HTR-8/SVneo (cell line): ENCODE measurements at regions not wholly inside any gene's neighbourhood (a gene's known extent, or its start where the extent isn't known, plus 50 kb on each side); places are given as distances from the start of the nearest gene placed in this dataset.
A peak's percentile ranks its signal among the peaks of the same experiment; 100 is the strongest.
"Not testable (repeated sequence)": the region's sequence is repeated elsewhere in the genome, so short reads cannot be mapped to it uniquely, and the experiment has no call there.

ENCODE experiments used
- DNase-seq: peaks from one replicate; pipeline ENCODE4 v3.0.0; 2011; ENCODE audit warnings: low spot score, mixed read lengths; ENCODE audit not compliant: insufficient read length
- FAIRE-seq: peaks from 2 replicates; lab custom pipeline; 2011; peaks lifted over from hg19 to GRCh38; lab: Jason Lieb, UNC

- FAIRE-seq, DNase-seq: not testable (repeated sequence)
Measured at GRCh38 chr3:34094280-34094679, 295.9 kb downstream of the PDCD6IP start.

GRCh38 chr3:34102288-34102687 is 303.9 kb downstream of the PDCD6IP start:
- DNase-seq (no peak), FAIRE-seq (no peak)

GRCh38 chr3:34106379-34106778 is 307.9 kb downstream of the PDCD6IP start:
- DNase-seq (no peak), FAIRE-seq (no peak)

DNA sequence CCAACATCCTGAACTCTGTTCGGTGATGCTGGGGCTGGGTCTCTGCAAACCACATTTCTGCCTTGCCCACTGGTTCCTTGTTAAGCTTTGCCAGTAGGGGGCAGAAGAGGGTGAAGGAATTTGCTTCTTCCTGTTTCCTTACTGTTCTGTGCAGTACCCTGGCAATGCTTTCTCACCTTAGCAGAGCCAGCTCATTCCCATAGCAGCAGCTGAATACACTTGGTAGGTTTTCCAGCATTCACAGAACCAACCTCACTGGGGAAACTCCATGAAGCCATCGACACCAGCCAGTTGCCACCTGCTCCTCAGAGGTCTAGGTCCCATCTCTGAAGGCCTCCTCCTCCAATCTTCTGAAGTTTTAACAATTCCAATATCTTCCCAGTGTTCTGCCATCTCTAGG is 308.4 kb downstream of the PDCD6IP start:
- DNase-seq (peak; percentile 5), FAIRE-seq (peak; percentile 23)

- no peak for FAIRE-seq
- DNase-seq = no peak
Measured at GRCh38 chr3:34107669-34108068, 309.2 kb downstream of the PDCD6IP start.

- FAIRE-seq (no peak), DNase-seq (no peak)
Measured at GRCh38 chr3:34109021-34109420, 310.6 kb downstream of the PDCD6IP start.

DNA sequence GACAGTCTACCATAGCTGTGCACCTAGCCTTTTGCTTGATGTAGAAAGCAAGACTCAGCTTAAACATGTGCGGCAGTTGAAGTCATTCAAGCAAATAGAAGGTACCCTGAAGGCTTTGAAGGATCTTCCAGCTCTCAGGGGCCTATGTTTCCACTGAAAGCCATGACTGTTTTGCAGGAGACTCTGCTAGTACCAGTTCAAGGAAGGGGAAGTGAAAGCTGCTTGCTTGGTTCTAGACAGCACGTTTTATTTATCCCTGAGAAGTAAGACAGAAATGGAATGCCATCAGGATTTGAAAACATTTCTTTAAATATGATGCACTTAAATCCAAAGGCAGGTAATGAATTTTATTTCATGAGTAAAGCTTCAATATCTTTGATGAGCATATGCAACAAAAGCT is 311.4 kb downstream of the PDCD6IP start:
- no peak for FAIRE-seq
- no peak for DNase-seq

DNA sequence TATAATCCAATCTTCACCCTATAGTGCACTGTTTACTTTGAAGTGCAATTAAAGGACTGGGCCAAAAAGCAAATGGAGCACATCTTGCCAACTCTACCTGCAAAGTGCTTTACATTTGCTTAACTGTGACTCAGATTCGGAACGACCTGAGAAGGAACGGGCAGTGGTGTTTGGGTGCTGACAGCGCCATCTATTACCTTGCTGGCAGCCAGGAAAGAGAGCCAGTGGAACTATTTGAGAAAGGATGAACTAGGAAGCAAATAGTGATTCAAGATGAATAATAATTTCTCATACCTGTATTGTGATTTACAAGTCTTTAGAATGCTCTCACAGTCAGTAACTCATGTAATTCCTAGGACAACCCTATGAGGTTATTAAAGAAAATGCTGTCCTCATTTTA is 312.9 kb downstream of the PDCD6IP start:
- FAIRE-seq (no peak), DNase-seq (no peak)

DNA sequence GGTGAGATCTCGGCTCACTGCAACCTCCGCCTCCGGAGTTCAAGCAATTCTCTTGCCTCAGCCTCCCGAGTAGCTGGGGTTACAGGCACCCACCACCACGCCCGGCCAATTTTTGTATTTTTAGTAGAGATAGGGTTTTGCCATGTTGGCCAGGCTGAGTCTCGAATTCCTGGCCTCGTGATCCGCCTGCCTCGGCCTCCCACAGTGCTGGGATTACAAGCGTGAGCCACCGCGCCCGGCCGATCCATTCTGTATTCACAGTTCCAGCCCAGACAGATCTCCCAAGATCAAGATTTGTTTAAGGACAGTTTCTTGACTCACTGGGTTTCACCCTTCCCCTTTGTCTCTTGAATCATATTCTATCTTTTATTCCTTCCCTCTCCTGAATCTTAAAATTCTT is 313.8 kb downstream of the PDCD6IP start:
- DNase-seq, FAIRE-seq: not testable (repeated sequence)

- no peak for FAIRE-seq
- no peak for DNase-seq
Measured at GRCh38 chr3:34131091-34131490, 332.7 kb downstream of the PDCD6IP start.

DNA sequence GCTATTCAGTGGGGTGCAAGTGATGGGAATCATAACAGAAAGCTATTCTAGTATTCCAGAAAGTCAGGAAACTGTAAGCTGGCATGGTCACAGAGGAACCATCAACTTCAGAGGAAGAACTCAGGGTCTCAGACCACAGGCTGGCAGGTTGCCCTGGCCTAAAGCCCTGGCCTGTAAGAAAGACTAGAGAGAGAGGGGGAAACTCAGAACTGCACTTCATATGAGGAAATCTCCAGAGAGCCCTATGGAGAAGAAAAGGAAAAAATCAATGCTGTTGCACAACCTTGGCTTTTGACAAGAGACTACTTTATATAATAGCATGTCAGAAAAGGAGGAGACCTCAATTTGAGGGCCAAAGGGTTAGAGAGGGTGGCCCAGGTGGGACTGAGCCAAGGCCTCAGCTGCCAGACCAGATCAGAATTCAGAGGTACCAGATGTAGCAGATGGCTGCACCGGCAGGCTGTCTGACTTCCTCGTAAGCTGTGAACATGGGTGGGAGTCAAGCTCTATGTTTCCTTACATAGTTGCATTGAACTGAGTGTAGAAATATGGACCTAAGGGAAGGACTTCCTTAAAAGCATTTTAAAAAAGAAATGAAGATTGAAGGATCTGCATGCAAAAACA is 333.8 kb downstream of the PDCD6IP start:
- no peak for FAIRE-seq
- DNase-seq = no peak

DNA sequence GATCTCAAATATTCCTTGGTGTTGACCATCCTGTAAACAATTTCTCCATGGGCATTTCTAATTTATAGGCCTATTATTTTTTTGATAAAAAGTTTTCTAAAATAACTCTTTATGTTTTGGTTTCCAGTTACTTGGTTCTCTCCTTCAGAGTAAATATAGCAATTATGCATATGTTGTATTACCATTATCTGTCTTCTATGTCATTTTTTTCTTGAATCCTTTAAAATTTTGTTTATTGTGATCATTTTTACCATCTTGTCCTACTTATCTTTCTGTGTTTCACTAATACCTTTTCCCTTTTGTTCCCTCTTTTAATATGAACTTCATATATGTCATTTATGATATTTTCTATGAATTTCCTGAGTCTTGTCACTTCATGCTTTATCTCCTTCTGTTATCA is 341.1 kb downstream of the PDCD6IP start:
- FAIRE-seq = no peak
- DNase-seq = no peak

GRCh38 chr3:34140616-34141015 is 342.2 kb downstream of the PDCD6IP start:
- FAIRE-seq (no peak), DNase-seq (no peak)

DNA sequence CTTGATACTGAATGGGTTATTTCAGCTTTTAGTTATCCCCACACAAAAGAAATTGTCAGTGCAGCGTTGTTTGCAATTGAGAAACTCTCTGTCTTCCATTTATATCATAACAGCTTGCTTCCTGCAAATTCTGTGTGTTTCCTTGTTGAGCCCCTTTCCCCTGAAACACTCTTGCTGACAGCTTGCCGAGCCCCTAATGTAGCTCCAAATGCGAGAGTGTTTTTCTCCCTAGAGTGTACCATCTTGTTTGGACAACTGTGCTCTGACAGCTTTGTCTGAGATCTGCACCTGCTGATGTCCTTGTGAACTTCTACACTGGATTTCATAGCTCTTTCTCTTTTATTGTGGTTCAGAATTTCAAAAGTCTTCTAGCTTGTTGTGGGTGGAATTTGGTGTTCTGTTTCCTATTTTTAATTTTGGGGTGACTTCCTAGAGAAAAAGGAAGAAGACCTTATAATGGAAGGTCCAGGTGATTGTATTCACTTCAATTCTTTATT is 343.5 kb downstream of the PDCD6IP start:
- no peak for FAIRE-seq
- no peak for DNase-seq

DNA sequence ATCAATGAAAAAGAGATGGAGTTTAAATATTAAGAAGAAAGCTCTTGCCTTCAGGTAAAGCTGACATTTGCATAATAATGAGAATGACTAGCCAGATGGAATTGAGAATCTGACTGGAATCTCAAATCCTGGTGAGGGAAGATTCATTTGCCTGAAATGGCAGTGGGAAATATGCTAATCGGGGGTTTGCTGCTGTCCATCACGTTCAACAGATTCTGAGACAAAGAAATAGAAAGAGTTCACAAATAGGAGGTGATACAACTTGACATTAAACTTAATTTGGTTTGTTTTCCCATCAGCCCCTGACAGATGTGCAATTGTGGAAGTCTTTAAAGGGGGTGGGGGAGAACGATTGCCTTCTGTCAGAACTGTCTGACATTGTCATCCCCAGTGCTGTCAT is 347.4 kb downstream of the PDCD6IP start:
- no peak for FAIRE-seq

GRCh38 chr3:34146596-34146995 is 348.2 kb downstream of the PDCD6IP start:
- DNase-seq (no peak), FAIRE-seq (no peak)

More for the DNA sequence above, 347.4 kb downstream of the PDCD6IP start:
- DNase-seq = no peak

DNA sequence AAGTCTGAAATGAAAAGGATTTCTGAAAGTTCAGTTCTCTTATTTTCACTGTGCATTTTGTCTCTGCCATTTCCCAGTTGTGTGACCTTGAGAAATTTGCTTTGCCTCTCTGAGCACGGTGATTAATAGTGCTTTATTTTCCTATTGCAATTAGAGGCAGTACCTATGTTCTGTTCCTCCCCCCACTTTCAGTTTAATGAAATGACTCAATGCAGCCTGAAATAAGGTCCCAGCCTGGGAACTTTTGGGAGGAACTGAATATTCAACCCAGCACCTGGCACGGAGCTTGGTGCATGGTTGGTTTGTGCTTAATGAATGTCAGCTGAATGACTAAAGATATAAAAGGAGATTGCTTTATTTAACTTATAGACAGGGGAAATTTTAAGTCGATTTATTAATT is 352.6 kb downstream of the PDCD6IP start:
- no peak for FAIRE-seq
- no peak for DNase-seq

DNA sequence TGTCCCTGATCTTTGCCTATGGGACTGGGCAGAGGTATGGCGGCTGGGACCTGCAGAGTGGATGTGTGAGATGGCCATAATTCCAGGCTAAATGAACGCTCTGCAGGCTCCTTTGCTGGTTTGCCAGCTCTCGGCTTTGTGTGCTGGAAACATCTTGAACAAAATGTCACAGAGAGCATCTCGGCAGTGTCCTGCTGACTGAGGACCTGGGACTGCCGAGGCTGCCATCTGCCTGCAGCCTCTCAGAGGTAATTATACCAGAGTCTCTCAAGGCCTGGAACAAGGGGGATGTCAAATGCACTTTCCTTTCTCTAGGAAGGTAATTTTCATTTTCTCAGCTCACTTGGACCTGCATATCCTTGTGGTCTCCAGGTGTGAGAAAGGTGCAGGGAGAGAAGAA is 354.2 kb downstream of the PDCD6IP start:
- DNase-seq = no peak
- FAIRE-seq = no peak

- FAIRE-seq (no peak), DNase-seq (no peak)
Measured at GRCh38 chr3:34155108-34155507, 356.7 kb downstream of the PDCD6IP start.

- no peak for FAIRE-seq
- DNase-seq = no peak
Measured at GRCh38 chr3:34155666-34156065, 357.2 kb downstream of the PDCD6IP start.

DNA sequence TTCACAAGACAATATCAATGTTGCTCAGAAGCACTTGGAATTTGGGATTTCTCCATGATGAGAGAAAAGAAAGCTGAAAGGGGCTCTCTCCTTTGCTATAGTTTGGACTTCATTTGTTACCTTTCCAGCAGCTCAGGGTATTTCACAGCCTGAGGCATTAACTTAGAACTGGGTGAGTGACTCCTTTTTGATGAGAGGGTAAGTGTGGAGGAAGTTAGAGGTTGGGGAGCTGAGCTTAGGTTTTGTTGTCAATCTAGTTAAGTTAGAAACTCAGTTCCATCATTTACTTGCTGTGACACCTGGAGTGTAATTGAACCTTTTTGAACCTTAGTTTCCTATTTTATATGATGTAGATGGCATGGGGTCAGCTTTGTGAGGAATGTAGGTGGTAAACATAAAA is 359.1 kb downstream of the PDCD6IP start:
- FAIRE-seq = no peak
- no peak for DNase-seq

- no peak for FAIRE-seq
- no peak for DNase-seq
Measured at GRCh38 chr3:34159613-34160420, 361.4 kb downstream of the PDCD6IP start.
